ENCODE measurements at regions not wholly inside any gene's neighbourhood (a gene's known extent, or its start where the extent isn't known, plus 50 kb on each side); places are given as distances from the start of the nearest gene placed in this dataset.

- DNase-seq, result no peak
Measured at GRCh38 chr18:77669331-77669730, 419.7 kb downstream of the GALR1 start.

GRCh38 chr18:77671456-77672167 lies 422.0 kb downstream of the GALR1 start:
- no peak for DNase-seq

GRCh38 chr18:77676910-77677309 lies 427.3 kb downstream of the GALR1 start:
- DNase-seq, result no peak

GRCh38 chr18:77677536-77677935 lies 427.9 kb downstream of the GALR1 start:
- DNase-seq, result no peak

GRCh38 chr18:77679869-77680268 lies 430.2 kb downstream of the GALR1 start:
- no peak for DNase-seq

DNA sequence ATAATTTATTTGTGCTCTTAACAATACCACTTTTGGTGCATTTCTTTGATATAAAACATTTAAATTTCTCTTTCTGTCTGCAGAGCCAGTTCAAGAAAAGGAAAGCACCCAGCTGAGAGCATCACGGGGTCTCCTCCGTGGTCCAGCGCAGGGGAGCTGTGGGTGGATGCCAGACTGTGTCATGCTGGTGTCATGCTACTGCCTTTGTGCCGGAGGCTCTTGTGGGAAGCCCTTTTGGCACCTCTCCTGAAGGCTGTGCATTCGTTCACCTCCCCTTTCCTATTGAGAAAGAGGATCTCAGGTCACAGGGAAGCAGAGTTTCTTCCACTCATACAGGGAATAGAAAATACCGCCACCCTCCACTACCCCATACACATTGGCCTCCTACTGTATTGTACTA lies 450.4 kb downstream of the GALR1 start:
- DNase-seq, result no peak

DNA sequence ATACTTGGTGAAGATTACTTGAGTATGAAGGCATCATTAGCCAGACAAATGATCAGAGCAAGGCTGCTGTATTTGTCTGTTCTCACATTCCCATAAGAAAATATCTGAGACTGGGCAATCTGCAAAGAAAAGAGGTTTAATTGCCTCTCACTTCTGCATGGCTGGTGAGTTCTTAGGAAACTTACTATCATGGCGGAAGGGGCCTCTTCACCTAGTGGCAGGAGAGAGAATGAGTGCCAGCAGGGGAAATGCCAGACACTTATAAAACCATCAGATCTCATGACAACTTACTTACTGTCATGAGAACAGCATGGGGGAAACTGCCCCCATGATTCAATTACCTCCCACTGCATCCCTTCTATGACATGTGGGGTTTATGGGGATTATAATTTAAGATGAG lies 452.3 kb downstream of the GALR1 start:
- no peak for DNase-seq

DNA sequence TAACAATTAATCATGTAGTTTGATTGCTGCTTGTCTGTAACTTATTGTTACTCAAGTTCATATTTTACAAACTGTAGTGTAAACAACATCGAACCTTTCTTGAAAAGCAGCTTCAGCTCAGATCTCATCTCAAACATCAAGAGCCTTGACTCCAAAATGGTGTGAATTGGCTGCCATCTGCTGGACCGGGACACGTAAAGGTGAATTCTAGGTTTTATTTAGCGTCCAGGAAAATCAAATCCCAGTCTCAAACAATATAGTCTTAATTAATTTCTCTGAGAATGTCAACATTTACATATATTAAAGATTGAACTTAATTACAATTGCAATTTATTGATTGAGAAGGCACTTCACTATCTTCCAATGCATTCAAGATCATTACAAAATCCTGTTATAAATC lies 453.0 kb downstream of the GALR1 start:
- DNase-seq, result peak; percentile 51

DNA sequence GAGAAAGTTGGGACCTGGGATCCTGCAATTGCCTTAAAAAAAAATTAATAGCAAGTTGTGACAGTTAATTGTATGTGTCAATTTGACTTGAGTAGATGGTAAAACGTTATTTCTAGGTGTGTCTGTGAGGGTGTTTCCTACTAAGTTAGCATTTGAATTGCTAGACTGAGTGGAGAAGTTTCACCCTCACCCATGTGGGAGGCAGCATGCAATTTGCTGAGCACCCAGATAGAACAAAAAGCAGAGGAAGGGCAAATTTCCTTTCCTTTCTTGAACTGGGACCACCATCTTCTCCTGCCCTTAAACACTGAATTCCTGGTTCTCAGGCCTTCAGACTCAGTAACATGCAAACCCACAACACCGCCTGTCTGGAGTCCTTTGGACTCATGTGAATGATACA lies 455.7 kb downstream of the GALR1 start:
- DNase-seq, result no peak

DNA sequence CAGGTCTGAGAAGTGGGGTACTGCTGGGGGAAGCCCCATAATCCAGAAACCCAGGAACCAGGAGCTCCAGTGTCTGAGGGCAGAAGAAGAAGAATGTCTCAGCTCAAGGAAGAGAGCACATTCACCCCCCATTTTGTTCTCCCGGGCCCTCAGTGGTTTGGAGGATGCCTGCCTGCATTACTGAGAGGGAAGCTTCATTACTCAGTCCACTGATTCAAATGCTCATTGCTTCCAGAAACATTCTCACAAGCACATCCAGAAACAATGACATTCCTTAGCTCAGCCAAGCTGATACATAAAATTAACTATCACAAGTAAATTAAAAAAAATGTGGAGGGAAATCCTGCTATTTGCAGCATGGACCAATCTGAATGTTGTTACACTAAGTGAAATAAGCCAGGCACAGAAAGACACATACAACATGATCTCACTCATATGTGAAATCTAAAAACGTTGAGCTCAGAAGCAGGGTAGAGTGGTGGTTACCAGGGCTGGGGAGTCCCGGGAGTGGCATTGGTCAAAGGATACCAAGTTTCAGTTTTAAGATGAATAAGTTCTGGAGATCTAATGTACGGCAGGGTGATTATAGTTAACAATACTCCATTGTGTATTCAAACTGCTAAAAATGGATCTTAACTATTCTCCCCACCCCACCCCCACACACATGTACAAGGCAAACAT lies 459.3 kb downstream of the GALR1 start:
- DNase-seq, result no peak

GRCh38 chr18:77711096-77711495 lies 461.4 kb downstream of the GALR1 start:
- DNase-seq, result peak; percentile 1

GRCh38 chr18:77714716-77715115 lies 465.1 kb downstream of the GALR1 start:
- no peak for DNase-seq

- no peak for DNase-seq
Measured at GRCh38 chr18:77716282-77716681, 466.6 kb downstream of the GALR1 start.

DNA sequence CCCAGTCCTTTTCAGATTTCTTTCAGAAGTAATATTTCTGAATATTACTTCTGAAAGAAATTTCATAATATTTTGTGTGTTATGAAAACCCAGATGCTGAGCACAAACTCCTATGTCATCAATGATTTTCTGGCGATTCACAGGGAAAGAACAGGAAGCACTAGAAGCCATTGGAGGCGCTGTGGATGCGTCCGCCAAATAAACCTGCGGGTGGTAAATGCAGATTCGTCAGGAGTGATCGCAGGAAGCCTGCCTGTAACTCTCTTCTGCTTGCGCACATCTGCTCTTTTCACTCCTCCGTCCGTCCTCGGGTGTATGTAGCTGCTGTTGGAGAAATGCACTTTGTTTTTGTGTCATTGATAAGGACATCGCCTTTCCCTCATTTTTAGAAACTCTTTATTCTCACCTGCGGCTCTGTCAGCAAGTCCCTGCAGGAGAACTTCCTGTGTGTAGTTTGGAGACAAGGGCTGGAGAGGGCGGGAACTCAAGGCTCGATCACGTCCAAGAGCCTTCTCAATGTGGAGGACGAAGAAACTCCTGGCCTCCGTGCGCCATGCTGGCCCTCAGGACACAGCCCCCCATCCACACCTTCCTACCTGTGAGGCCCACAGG lies 483.8 kb downstream of the GALR1 start:
- no peak for DNase-seq

- no peak for DNase-seq
Measured at GRCh38 chr18:77736842-77737241, 487.2 kb downstream of the GALR1 start.

GRCh38 chr18:77737405-77737804 lies 487.8 kb downstream of the GALR1 start:
- no peak for DNase-seq

DNA sequence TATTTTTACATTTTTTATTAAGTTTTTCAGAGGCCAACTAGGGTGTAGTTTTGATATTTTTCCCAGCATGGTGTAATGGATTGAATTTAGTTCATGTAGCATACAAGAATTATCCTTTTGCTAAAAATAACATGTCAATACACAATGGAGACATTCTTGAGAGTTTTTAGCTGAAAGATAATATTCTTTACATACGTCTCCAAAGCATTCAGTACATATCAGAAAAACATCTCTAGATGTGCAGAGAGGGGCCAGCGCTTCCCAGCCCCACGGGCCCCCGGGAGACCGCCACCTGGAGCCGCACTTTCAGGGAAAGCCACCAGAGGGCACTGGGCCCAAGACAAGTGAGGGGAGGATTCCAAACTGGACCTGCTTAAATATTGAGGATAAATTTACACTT lies 499.4 kb downstream of the GALR1 start:
- no peak for DNase-seq

DNA sequence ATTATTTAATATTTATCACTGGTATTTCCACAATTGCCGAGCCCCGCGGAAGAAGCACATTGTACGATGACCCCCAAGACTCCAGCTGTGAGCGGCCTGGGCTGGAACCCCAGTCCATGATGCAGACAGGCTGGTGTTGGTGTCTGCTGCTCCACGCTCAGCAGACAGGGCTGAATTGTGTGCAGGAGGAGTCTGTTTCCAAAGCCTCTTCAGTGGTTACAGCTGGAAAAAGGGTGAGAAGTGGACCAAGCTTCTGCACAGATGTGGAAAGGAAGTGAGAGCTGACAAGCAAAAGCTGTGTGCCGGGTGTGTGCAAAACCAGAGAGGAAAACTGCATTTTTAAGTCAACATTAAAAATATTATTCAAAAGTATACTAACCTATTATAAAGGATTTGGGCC lies 500.4 kb downstream of the GALR1 start:
- DNase-seq, result no peak

- DNase-seq, result no peak
Measured at GRCh38 chr18:77754475-77755044, 504.9 kb downstream of the GALR1 start.

GRCh38 chr18:77755187-77755586 lies 505.5 kb downstream of the GALR1 start:
- DNase-seq, result no peak

DNA sequence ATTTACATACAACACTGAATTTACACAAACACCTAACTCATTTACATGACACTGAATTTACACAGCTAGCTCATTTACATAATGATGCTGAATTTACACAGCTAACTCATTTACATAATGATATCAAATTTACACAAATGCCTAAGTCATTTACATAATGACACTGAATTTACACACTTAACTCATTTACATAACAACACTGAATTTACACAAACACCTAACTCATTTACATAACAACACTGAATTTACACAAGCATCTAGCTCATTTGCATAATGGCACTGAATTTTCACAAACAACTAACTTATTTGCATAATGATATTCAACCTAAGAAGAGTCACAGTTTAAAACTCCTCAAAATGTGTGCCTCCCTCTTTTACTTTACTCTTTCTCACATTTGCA lies 511.7 kb downstream of the GALR1 start:
- no peak for DNase-seq

DNA sequence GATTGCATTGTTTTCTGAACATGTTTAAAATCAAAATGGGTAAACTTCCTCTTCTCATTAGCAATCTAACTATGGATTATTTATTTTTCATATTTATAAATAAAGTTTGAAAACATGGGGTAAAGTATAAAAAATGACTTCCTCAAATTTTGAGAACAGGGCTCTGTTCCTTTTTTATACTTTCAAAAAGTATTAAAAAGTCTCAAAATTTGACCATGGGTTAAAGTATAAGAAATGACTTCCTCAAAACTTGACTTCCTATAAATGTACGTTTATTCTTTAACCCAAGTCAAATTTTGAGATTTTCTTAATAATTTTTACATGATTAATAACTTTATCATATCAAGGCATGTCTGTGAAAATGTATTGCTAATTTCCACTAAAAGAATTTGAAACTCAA lies 512.4 kb downstream of the GALR1 start:
- DNase-seq, result no peak

- DNase-seq, result no peak
Measured at GRCh38 chr18:77762642-77763041, 513.0 kb downstream of the GALR1 start.

DNA sequence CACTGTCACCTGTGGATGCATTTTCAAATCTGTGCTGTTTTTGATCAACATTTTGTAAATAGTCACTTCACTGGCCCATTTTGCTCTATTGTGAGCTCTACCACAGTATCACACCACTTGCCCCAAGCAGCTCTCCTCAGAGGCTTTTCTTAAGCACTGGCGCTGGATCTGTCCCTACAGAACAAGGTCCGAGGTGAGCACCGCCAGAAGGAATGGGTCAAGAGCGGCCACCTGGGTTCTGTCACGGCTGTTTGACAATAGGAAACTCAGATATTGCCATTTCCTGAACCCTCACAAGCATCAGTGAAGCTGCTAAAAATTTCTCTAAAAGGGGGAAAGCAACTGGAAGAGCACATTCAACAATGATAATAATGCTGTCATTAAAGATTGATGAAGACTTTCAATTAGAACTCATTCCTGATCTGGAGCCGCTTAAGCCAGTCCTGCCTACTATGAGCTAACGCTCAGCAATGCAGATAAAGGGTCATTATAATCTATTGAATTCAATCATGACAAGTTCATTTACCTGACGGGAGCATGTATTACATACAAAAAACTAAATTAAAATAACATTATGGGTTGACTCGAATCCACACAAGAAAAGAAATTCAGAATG lies 514.0 kb downstream of the GALR1 start:
- no peak for DNase-seq

Data from NCI-H2171 treated with DMSO at 0.1 percent for 48 hours (cell line).